HL-60/S4 treated with retinoic acid at 250 ng/mL for 4 days and 3 days (cell line): ENCODE measurements at regions not wholly inside any gene's neighbourhood (a gene's known extent, or its start where the extent isn't known, plus 50 kb on each side); places are given as distances from the start of the nearest gene placed in this dataset.

Experiments used
- in situ Hi-C: fragments of 300-500 bp; cut with MboI; formaldehyde crosslinking; loops from 2 replicates; pipeline ENCODE4 v1.7.0; 2022; ENCODE audit warnings: low sequenced_read_pairs

GRCh38 chr14:103206836-103207387, 83.7 kb downstream of the TNFAIP2 start:
- in situ Hi-C loops, result no loop called here

DNA sequence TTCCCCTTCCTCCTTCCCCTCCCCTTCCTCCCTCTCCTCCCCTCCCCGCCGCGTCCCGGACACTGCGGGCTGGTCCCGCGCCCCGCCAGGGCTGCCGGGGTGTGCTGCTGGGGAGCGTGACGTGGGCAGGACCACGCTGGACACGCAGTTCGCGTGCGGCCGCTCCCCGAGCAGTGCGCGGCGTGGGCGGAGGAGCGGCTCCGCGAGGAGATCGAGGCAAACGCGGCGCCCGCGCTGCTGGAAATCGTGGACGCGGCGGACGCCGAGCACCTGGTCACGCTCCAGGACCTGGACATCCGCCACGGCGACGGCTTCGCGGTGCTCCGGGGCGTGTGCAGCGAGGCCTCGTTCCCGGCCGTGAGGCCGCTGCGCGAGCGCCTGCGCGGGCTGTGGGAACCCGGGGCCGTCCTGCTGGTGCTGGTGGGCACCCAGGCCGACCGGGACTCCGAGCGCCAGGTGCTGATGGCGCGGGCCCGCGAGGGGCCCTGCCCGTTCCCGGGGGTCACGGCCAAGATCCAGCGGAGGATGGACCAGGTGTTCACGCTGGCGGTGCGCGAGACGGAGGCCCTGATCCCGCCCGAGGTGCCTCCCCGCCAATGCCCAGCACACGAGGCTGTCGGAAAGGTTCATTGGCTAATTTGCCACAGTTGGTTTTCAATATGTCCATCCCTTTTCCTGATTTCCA, 84.3 kb downstream of the TNFAIP2 start:
- in situ Hi-C loops, result no loop called here

DNA sequence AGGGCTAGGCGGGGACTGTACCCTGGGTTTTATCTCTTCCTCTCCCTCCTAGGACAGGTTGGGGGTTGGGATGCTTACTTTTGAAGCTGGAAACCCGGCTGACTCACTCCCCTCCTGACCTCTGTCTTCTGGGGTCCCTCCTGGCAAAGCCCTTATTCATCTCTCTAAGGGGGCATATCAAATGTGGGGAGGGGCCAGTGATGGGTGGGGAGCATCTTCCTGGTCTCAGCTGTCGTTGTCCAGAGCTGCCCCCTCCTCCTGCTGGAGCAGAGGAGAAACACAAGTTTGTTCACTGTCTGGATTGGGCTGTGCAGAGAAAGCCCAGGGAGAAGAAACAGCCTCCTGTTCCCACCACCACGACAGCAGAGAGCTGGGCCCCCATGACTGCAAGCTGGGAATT, 85.8 kb downstream of the TNFAIP2 start:
- in situ Hi-C loops, result no loop called here

DNA sequence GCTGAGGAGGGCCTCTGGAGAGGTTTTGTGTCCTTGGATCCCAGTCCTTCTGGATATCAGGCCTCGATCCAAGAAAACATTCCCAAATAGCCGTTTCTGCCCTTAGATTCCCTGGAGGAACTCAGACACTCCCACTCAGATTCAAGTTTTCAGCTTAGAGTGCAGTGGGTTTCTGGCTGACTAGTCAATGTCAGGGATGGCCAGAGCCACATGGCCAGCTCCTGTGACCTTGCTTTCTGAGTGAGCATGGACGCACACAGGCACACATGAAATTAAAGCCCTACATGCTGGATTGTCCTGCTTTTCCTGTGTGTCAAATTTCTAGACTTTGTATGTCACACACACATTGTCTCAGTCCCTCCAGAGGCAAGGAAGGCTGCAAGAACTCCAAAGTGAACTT, 86.2 kb downstream of the TNFAIP2 start:
- in situ Hi-C loops, result no loop called here

DNA sequence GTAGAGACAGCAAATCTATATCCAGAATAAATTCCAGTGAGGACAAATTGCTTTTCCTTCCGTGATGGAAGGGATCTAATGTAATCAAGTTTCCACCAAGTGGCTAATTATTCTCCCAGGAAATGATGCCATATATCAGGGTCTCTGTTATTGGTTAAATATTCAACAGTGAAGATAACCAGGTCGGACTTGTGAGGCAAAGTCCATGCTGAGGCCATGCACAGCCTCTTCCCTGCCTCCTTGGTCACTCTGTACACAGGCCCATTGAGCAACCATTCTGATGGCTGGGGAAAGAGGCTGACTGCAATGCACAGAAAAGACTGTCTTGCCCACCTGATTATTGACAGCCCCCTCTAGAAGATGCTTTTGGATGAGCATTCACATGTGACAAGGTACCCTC, 90.1 kb downstream of the TNFAIP2 start:
- in situ Hi-C loops, result no loop called here

GRCh38 chr14:103214461-103214958, 91.2 kb downstream of the TNFAIP2 start:
- in situ Hi-C loops, result no loop called here

DNA sequence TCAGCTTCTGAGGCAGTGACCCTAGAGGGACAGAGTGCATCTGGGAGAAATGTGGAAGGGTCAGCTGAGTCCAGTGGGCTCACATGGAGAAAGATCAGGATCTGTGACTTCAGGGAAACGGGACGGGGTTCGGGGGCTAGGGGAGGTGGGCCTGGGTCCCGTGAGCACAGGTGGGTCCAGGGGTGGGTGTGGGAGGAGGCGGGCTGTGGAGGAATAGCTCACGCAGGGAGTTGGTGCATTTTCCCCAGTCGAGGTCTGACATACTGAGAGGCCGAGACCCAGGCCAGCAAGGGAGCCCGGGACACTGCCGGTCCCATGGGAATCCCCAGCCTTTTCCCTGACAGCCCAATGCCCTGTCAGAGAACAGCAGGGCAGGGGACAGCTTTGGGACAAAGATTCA, 93.1 kb downstream of the TNFAIP2 start:
- in situ Hi-C loops, result no loop called here

- in situ Hi-C loops, result no loop called here
Measured at GRCh38 chr14:103216857-103217256, 93.6 kb downstream of the TNFAIP2 start.

DNA sequence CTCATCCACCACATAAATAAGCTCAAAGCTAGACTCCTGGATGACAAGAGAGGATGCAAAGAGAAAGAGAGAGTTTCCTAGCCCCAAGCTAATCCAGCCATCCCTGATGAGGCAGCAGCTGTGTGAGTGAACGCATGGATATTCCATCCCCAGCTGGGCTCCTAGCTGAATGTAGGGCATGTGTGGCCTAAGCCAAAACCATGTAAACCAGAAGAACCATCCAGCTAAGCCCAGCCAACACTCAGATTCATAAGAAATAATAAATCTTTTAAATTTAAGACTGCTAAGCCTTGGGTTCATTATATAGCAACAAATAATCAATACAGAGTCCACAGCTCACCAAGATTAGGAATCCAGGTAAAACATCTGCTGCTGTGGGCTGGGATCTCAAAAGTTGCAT, 94.3 kb downstream of the TNFAIP2 start:
- in situ Hi-C loops, result no loop called here

GRCh38 chr14:103220134-103220981, 97.1 kb downstream of the TNFAIP2 start:
- in situ Hi-C loops, result no loop called here

- in situ Hi-C loops, result no loop called here
Measured at GRCh38 chr14:103220982-103221641, 97.9 kb downstream of the TNFAIP2 start.

GRCh38 chr14:103221781-103222358, 98.6 kb downstream of the TNFAIP2 start:
- in situ Hi-C loops, result no loop called here

GRCh38 chr14:103223818-103224352, 100.6 kb downstream of the TNFAIP2 start:
- in situ Hi-C loops, result no loop called here

GRCh38 chr14:103225062-103225461, 101.8 kb downstream of the TNFAIP2 start:
- in situ Hi-C loops, result no loop called here

GRCh38 chr14:103225476-103225875, 102.2 kb downstream of the TNFAIP2 start:
- in situ Hi-C loops, result no loop called here

DNA sequence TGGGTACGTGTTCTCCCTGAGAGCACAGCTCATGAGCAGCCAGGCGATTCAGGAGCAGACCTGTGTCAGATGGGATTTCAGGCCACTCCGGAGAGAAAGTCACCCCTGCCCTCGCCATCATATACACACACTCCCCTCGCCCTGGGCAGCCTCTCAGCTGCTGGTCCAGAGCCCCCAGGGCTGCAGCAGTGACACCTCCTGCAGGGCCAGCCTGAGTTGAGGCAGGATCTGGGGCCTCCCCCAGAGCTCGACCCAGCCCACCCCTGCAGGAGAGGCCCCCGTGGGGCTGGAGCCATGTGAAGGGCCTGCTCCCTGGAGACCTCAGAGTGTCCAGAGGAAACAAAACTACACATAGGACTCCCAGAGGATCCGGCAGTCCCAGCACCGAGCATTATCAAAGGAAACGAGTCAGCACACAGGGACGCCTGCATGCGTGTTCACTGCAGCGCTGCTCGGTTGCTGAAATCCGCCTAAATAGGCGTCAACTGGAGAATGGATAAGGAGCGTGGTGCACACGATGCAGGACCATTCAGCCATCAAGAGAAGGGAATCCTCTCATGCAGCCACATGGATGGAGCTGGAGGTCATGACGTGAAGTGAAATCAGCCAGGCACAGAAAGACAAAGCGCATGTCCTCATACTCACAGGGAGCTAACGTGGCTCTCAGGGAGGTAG, 104.0 kb downstream of the TNFAIP2 start:
- in situ Hi-C loops, result no loop called here

GRCh38 chr14:103228076-103228806, 105.0 kb downstream of the TNFAIP2 start:
- in situ Hi-C loops, result no loop called here

GRCh38 chr14:103228866-103229265, 105.2 kb upstream of the EIF5 start:
- in situ Hi-C loops, result no loop called here

DNA sequence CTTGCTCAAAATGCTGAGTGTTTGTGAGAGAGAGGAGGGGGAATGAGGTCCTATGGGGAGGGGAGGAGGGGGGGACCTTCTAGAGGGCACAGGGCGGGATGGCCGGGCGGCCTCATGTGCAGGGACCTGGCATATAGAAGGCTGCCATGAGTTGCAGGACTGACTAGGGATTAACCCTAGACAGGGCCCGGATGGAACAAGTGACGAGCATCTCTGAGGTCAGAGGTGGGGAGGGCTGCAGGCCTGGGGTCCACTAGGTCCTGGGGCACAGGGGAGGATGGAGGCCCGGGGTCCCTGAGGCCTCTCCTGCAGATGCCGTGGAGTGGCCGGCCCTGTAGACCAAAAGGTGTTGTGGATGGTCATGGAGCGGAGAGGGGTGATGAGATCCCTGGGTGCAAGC, 104.0 kb upstream of the EIF5 start:
- in situ Hi-C loops, result no loop called here
